ENCODE measurements at regions not wholly inside any gene's neighbourhood (a gene's known extent, or its start where the extent isn't known, plus 50 kb on each side); places are given as distances from the start of the nearest gene placed in this dataset.
"Not testable (repeated sequence)": the region's sequence is repeated elsewhere in the genome, so short reads cannot be mapped to it uniquely, and the experiment has no call there.

- no peak for DNase-seq (ENCODE audit: low read depth)
These were observed 117.7 kb downstream of the PCDH7 start for GRCh38 chr4:30837861-30838260.

- no peak for DNase-seq (ENCODE audit: low read depth)
These were observed 118.2 kb downstream of the PCDH7 start for GRCh38 chr4:30838331-30838730.

- DNase-seq (ENCODE audit: low read depth): no peak
These were observed 119.7 kb downstream of the PCDH7 start for GRCh38 chr4:30839583-30840520.

GRCh38 chr4:30840571-30840970, 120.4 kb downstream of the PCDH7 start:
- DNase-seq (ENCODE audit: low read depth): no peak

GRCh38 chr4:30842142-30842541, 122.0 kb downstream of the PCDH7 start:
- no peak for DNase-seq (ENCODE audit: low read depth)

GRCh38 chr4:30842689-30843088, 122.5 kb downstream of the PCDH7 start:
- DNase-seq (ENCODE audit: low read depth): no peak

GRCh38 chr4:30844861-30845582, 124.9 kb downstream of the PCDH7 start:
- DNase-seq (ENCODE audit: low read depth): no peak

GRCh38 chr4:30847167-30847566, 127.0 kb downstream of the PCDH7 start:
- DNase-seq (ENCODE audit: low read depth): no peak

- DNase-seq (ENCODE audit: low read depth): no peak
These were observed 127.8 kb downstream of the PCDH7 start for GRCh38 chr4:30847958-30848357.

- DNase-seq (ENCODE audit: low read depth): no peak
These were observed 134.4 kb downstream of the PCDH7 start for GRCh38 chr4:30854531-30854930.

- no peak for DNase-seq (ENCODE audit: low read depth)
These were observed 135.1 kb downstream of the PCDH7 start for GRCh38 chr4:30855232-30855631.

GRCh38 chr4:30856795-30857564, 136.8 kb downstream of the PCDH7 start:
- DNase-seq (ENCODE audit: low read depth): no peak

GRCh38 chr4:30860978-30861377, 140.8 kb downstream of the PCDH7 start:
- no peak for DNase-seq (ENCODE audit: low read depth)

- DNase-seq (ENCODE audit: low read depth): no peak
These were observed 142.0 kb downstream of the PCDH7 start for GRCh38 chr4:30862196-30862595.

- no peak for DNase-seq (ENCODE audit: low read depth)
These were observed 142.9 kb downstream of the PCDH7 start for GRCh38 chr4:30863021-30863420.

GRCh38 chr4:30865691-30866090, 145.5 kb downstream of the PCDH7 start:
- DNase-seq (ENCODE audit: low read depth): no peak

- no peak for DNase-seq (ENCODE audit: low read depth)
These were observed 146.2 kb downstream of the PCDH7 start for GRCh38 chr4:30866346-30866745.

GRCh38 chr4:30866907-30867306, 146.7 kb downstream of the PCDH7 start:
- DNase-seq (ENCODE audit: low read depth): no peak

- no peak for DNase-seq (ENCODE audit: low read depth)
These were observed 147.3 kb downstream of the PCDH7 start for GRCh38 chr4:30867427-30867826.

GRCh38 chr4:30868111-30868895, 148.1 kb downstream of the PCDH7 start:
- no peak for DNase-seq (ENCODE audit: low read depth)

GRCh38 chr4:30869387-30869786, 149.2 kb downstream of the PCDH7 start:
- DNase-seq (ENCODE audit: low read depth): not testable (repeated sequence)

GRCh38 chr4:30870513-30870912, 150.3 kb downstream of the PCDH7 start:
- DNase-seq (ENCODE audit: low read depth): no peak

All from activated T-cell treated with anti-CD3 and anti-CD28 coated beads for 48 hours (primary cell).